MCF 10A (cell line): ENCODE measurements at regions not wholly inside any gene's neighbourhood (a gene's known extent, or its start where the extent isn't known, plus 50 kb on each side); places are given as distances from the start of the nearest gene placed in this dataset.
"Not testable (repeated sequence)": the region's sequence is repeated elsewhere in the genome, so short reads cannot be mapped to it uniquely, and the experiment has no call there.

ENCODE experiments used
- BruUV-seq: library from RNA; stranded (reverse); fragments of 400-500 nt; replicated peaks from 2 replicates; lab custom pipeline; 2021; lab: Mats Ljungman, UMichigan
- CTCF ChIA-PET: fragments of 300-600 bp; sonication (Branson Sonifier 250); formaldehyde crosslinking; extraction: SDS; loops from one replicate; lab custom pipeline; 2021; ENCODE audit warnings: antibody characterized with exemption, inconsistent platforms; lab: Yijun Ruan, JAX
- POLR2A ChIA-PET: fragments of 300-600, 350-650 bp; sonication (Branson Sonifier 250); formaldehyde crosslinking; extraction: SDS; loops from one replicate; lab custom pipeline; 2020; ENCODE audit warnings: antibody characterized with exemption, inconsistent platforms; lab: Yijun Ruan, JAX
- DNase-seq: peaks from one replicate; pipeline ENCODE4 v3.0.0-alpha.2; 2018; ENCODE audit not compliant: unreplicated experiment
- H3K27ac Mint-ChIP-seq: one replicate; pipeline ENCODE4 v1.8.0; 2022; ENCODE audit warnings: mild to moderate bottlenecking, low read depth, mixed read lengths; ENCODE audit not compliant: unreplicated experiment
- H3K27me3 Mint-ChIP-seq: one replicate; pipeline ENCODE4 v1.8.0; 2022; ENCODE audit warnings: mixed read lengths; ENCODE audit not compliant: insufficient read depth, unreplicated experiment
- H3K36me3 Mint-ChIP-seq: one replicate; pipeline ENCODE4 v1.8.0; 2022; ENCODE audit warnings: mild to moderate bottlenecking, moderate library complexity, mixed read lengths; ENCODE audit not compliant: insufficient read depth, unreplicated experiment
- H3K4me1 Mint-ChIP-seq: one replicate; pipeline ENCODE4 v1.8.0; 2022; ENCODE audit warnings: mixed read lengths; ENCODE audit not compliant: insufficient read depth, unreplicated experiment
- H3K4me3 Mint-ChIP-seq: one replicate; pipeline ENCODE4 v1.8.0; 2022; ENCODE audit warnings: mild to moderate bottlenecking, moderate library complexity, mixed read lengths; ENCODE audit not compliant: unreplicated experiment
- H3K9me3 Mint-ChIP-seq: one replicate; pipeline ENCODE4 v1.8.0; 2022; ENCODE audit warnings: mixed read lengths; ENCODE audit not compliant: unreplicated experiment
- CTCF ChIP-seq: fragments of 200-600 bp; IDR thresholded peaks from one replicate; pipeline ENCODE4 v1.8.0; 2022; ENCODE audit warnings: antibody characterized with exemption, mild to moderate bottlenecking; ENCODE audit not compliant: unreplicated experiment
- intact Hi-C: fragments of 100-400 bp; cut with micrococcal nuclease; formaldehyde crosslinking; loops from 2 replicates; pipeline ENCODE4 v1.14.1; 2022

GRCh38 chr22:35178446-35178845, 78.8 kb upstream of the HMGXB4 start:
- intact Hi-C loops = no loop called here
- CTCF ChIA-PET = interaction anchor here (0.6 to 1.0 kb wide), 3 partner anchors 16 to 28 kb away, joined by 3 read pairs; no protein-coding TSS in a partner anchor

GRCh38 chr22:35183917-35184316, 73.4 kb upstream of the HMGXB4 start:
- Mint-ChIP-seq H3K36me3 (no peaks in the 10 kb centered on the region), H3K9me3 (peaks cover 10% of the 10 kb centered on the region), H3K27ac (no peak overlapping the region), H3K4me1 (no peaks in the 10 kb centered on the region), H3K4me3 (no peak overlapping the region), H3K27me3 (no peaks in the 10 kb centered on the region)
- DNase-seq = no peak
- POLR2A ChIA-PET = no interaction called here
- BruUV-seq = no TSS peak
- CTCF ChIA-PET = no interaction called here
- intact Hi-C loops = no loop called here
- no peak for TF ChIP-seq CTCF

More at GRCh38 chr22:35178446-35178845, 78.8 kb upstream of the HMGXB4 start:
- DNase-seq = no peak
- Mint-ChIP-seq H3K36me3 (no peaks in the 10 kb centered on the region), H3K27me3 (no peaks in the 10 kb centered on the region), H3K4me1 (no peaks in the 10 kb centered on the region), H3K27ac (no peak overlapping the region), H3K4me3 (no peak overlapping the region), H3K9me3 (peaks cover 8% of the 10 kb centered on the region)
- BruUV-seq = no TSS peak
- TF ChIP-seq CTCF = no peak
- POLR2A ChIA-PET = no interaction called here

GRCh38 chr22:35186492-35186891, 70.8 kb upstream of the HMGXB4 start:
- BruUV-seq = no TSS peak
- Mint-ChIP-seq H3K4me3 (no peak overlapping the region), H3K27me3 (no peaks in the 10 kb centered on the region), H3K4me1 (peaks cover 8% of the 10 kb centered on the region), H3K9me3 (peaks cover 18% of the 10 kb centered on the region), H3K36me3 (no peaks in the 10 kb centered on the region), H3K27ac (no peak overlapping the region)
- POLR2A ChIA-PET = no interaction called here
- intact Hi-C loops = no loop called here
- CTCF ChIA-PET = interaction anchor here (1.6 kb wide), 1 partner anchor 37 kb away, joined by 4 read pairs; no protein-coding TSS in a partner anchor
- DNase-seq = no peak
- no peak for TF ChIP-seq CTCF

- H3K36me3 Mint-ChIP-seq, H3K27ac Mint-ChIP-seq, intact Hi-C loops, POLR2A ChIA-PET, DNase-seq, H3K4me3 Mint-ChIP-seq, H3K27me3 Mint-ChIP-seq, BruUV-seq: not testable (repeated sequence)
- Mint-ChIP-seq H3K9me3 (peaks cover 18% of the 10 kb centered on the region), H3K4me1 (peaks cover 19% of the 10 kb centered on the region)
- CTCF ChIA-PET = interaction anchor here (0.8 kb wide), 1 partner anchor 89 kb away, joined by 3 read pairs; no protein-coding TSS in a partner anchor
Measured at GRCh38 chr22:35188930-35189329, 68.4 kb upstream of the HMGXB4 start.
